GM12872 (cell line): ENCODE measurements at regions not wholly inside any gene's neighbourhood (a gene's known extent, or its start where the extent isn't known, plus 50 kb on each side); places are given as distances from the start of the nearest gene placed in this dataset.
A peak's percentile ranks its signal among the peaks of the same experiment; 100 is the strongest.

ENCODE experiments used
- TF ChIP-seq, protein P1 (sequence below): IDR thresholded peaks from 3 replicates; pipeline ENCODE4 v1.5.1; 2011; ENCODE audit warnings: low read depth, mild to moderate bottlenecking, low read length, moderate library complexity; ENCODE audit not compliant: insufficient read depth

DNA sequence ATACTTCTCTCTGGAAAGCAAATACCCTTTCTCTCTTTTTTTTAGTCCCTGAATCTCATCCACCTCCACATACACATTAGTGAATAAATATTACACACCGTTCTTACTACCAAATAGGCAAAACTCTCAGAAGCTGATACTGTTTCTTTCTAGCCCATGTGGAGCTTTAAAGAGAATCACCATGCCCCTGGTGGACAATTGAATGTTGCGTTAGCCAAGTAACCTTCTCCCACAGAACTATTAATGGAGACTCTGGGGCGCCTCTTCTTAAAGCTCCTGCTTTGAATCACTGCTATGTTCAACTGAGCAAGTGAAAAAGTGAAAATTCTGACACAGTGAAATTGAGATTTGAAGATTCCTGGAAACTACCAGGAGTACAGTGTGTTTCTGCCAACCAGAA is 522.8 kb upstream of the CDH7 start:
- TF ChIP-seq, protein P1, sequence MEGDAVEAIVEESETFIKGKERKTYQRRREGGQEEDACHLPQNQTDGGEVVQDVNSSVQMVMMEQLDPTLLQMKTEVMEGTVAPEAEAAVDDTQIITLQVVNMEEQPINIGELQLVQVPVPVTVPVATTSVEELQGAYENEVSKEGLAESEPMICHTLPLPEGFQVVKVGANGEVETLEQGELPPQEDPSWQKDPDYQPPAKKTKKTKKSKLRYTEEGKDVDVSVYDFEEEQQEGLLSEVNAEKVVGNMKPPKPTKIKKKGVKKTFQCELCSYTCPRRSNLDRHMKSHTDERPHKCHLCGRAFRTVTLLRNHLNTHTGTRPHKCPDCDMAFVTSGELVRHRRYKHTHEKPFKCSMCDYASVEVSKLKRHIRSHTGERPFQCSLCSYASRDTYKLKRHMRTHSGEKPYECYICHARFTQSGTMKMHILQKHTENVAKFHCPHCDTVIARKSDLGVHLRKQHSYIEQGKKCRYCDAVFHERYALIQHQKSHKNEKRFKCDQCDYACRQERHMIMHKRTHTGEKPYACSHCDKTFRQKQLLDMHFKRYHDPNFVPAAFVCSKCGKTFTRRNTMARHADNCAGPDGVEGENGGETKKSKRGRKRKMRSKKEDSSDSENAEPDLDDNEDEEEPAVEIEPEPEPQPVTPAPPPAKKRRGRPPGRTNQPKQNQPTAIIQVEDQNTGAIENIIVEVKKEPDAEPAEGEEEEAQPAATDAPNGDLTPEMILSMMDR = no peak

DNA sequence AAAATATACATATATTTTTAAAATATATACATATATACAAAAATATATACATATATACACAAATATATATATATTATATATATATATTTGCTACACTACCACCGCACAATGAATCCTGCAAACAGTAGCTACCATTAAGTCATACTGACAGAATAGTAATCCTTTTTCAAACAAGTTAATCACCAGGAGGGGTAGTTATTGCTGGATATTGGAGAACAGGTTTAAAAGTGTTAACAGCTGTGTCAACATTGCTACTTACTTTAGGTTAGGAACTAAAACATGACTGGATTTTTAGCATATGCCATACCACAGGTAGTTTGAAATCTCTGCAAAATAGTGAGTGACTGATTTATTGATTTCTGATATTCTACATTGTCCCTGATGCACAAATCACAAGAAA is 529.1 kb upstream of the CDH7 start:
- TF ChIP-seq, protein P1 = no peak

DNA sequence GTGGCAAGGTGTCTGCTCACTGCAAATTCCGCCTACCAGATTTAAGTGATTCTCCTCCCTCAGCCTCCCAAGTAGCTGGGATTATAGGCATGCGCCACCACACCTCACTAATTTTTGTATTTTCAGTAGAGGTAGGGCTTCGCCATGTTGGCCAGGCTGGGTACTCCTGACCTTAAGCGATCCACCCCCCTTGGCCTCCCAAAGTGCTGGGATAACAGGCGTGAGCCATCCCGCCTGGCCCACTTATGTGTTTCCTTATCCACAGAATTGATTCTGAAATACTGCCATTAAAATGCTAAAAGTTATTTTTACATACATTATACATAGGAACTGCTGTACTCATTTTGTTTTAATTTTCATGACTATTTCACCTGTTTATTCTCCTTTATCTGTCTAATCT is 529.7 kb upstream of the CDH7 start:
- TF ChIP-seq, protein P1 = no peak

DNA sequence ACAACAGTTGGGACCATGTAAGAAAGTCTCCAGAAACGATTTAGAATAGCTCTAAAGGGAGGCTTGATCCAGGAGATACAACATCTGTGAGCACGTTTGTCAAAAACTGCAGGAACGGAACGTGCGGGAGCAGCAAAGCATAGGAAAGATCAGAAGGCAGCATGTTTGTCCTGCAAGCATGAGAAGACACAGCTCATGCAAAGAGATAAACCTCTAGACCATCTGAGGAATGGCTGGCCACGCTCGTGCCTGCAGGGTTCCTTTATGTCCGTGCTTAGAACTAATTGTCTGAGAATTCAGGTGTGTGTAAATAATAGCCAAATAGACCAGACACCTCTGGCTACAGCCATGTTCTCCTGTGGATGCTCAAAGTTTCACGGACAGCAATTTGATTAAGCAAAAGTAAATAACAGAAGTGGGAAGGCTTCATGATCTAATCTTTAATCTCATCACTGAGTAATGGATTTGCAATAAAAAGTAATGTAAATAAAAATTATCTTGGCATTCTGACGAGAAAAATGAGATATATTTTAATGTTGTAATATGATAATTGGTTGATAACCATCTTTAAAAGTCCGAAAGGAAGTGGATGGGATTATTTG is 534.8 kb upstream of the CDH7 start:
- TF ChIP-seq, protein P1 = no peak

DNA sequence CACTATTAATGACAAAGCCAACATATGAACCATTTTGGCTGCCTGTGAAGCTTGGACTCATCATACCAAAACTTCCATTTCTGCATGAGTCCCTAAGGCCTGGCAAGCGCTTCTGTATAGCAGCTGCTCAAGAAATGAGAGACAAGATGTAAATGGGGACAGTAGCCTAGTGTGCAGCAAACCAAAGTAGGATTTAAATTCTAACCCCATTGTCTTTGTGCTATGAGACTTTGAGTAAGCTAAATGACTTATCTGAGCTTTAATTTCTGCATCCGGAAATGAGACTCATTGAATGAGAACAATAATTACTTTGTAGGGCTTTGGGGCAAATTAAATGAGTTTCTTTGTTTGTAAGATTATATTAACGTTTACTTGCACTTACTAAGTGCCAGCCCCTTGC is 536.4 kb upstream of the CDH7 start:
- TF ChIP-seq, protein P1 = no peak

DNA sequence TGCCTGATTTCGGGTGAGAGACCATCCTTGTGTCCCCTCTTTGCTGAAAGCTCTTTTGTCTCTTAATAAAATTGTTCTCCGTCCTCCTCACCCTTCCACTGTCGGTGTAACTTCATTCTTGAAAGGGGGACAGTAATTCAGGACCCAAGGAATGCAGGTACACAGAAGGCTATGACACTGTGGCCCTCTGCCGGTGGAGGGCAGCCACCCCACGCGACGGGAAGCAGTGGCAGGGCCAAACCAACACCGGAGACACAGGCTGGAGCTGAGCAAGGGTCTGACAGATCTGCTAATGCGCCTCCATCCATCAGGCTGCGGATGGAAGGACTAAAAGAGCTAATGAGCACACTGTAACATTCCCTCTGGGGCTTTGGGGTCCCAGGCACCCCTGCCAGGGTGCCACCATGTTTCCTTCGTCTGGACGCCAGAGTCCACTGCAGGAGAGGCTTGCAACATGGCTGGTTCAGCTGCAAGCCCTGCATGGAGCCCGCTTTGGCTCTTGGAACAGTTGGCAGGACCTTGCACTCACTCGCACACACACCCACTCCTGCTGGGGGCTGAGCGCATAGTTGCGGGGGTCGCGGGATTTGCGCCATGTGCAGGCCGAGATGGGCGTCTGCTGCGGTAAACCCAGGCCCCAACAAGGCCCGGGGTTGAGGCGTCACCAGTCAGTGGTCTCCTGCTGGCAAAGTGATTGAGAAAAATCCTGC is 544.1 kb upstream of the CDH7 start:
- TF ChIP-seq, protein P1 = 0 out of 3 replicates have a peak, but pooled peaks have one; percentile 10

DNA sequence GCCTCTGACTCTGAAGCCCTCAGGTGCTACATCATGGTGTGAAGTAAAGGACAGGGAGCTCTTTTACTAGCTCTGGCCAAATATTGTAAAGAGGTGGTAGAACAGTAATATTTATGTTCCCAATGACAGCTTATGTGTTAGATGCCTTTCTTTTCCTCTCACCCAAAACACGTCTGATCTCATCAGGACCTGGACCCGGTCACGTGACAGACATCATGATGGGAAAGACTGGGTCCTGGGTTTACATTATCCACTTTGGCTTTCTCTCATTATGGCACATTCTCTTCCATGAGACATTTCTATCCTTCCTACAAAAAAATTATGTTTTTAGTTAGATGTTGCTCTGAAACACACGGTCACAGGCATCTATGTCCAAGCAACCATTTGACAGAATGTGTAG is 548.7 kb upstream of the CDH7 start:
- TF ChIP-seq, protein P1 = no peak
